GM19025 (cell line): ENCODE measurements at regions not wholly inside any gene's neighbourhood (a gene's known extent, or its start where the extent isn't known, plus 50 kb on each side); places are given as distances from the start of the nearest gene placed in this dataset.

Source experiments
- ATAC-seq: cut with Tn5 transposase; IDR thresholded peaks from one replicate; pipeline ENCODE4 v1.9.1; 2021; ENCODE audit warnings: mild to moderate bottlenecking, low read depth, moderate library complexity; ENCODE audit not compliant: unreplicated experiment

DNA sequence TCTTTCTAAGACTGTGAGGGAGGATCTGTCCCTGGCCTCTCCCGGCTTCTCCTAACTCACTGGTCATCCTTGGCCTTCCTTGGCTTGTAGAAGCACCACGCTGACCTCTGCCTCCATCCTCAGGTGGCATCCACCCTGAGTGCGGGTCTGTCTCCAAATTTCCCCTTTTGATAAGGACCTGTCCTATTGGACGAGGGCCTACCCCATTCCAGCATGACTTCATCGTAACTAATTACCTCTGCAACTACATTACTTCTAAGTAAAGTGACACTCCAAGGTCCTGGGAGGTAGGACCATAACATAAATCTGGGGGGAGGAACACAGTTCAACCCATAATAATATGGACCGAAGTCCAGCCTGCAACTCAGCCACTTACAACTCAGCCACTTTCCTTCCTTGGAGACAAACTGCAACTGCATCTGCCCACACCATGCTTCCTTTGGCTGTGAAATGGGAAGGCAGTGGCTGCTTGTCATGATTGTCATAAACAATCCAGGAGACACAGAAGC, 229.6 kb upstream of the DIO3 start:
- no peak for ATAC-seq

DNA sequence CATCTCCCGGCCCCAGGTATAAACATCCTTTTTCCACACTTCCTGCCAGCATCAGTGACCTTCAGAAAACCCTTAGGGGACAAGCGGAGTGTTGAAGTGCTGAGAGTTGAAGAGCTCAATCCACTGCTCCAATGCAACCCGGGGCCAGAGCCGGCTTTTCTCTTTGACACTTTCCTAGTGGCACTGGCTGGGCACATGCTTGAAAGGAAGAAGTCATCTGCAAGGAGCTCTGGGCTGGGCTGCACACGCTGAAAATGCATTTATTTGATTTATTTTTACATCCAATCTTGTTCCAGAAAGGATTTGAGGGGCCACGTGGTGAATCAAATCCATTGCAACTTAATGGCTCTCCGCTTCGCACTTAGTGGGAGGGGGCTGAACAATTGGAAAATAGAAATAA, 229.0 kb upstream of the DIO3 start:
- ATAC-seq, result no peak

DNA sequence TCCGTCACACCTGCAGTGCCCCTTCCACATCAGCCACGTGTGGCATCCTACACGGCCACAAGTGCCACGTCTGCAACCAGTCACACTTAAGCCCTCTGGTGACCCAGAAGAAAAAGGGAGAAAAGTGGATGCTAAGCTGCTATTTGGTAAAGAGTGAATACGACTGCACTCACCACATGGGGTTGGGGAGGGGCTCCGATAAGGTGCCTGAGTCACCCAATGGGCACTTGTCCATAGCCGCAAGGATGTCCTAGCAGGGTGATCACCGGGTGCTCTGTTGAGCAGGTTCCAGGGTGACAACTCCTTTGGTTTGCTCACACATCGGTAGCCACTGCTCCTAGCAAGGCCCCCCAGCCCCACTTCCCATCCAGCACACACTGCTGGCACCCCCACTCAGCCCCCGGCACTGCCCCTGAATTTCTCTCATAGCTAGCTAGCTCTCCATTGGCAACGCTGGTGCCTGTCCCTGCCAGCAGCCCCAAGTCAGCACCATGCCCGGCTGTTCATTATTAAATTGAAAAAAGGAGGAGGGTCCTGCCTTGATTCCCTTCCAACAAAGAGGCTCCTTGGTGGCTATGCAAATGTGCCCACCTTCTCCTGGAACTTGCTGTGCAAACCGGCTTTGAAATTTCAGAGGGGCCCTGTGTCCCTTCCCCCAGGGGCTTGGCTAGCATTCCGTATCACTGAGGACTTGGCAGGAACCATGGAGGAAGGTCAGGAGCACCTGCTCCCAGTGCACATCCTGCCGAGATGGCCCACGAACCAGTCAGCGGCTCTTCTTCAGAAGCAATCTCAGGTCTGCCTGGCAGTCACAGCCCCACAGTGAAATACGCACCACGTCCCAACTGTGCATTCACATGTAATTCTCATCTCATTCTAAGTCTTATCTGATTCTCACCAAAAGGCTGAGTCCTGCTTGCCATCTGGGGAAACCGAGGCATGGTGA, 227.7 kb upstream of the DIO3 start:
- ATAC-seq, result no peak

DNA sequence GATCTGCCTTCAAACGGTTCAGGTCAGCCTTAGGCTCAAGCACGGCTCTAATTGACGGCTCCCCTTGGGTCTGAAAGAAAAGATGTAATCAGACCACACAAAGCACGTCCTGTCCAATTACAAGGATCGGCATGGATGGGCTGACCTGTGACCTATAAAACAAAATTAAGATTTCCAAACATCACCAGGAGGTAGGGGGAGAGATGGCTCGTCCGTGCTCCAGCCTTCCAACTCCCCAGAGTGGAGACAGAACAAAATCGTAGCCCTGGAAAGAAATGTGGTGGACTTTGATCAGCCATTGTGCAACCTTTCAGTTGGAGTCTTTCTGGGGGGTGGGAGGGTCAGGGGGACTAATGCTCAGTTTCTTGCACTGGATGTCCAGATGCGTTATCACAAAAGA, 226.6 kb upstream of the DIO3 start:
- ATAC-seq, result no peak

DNA sequence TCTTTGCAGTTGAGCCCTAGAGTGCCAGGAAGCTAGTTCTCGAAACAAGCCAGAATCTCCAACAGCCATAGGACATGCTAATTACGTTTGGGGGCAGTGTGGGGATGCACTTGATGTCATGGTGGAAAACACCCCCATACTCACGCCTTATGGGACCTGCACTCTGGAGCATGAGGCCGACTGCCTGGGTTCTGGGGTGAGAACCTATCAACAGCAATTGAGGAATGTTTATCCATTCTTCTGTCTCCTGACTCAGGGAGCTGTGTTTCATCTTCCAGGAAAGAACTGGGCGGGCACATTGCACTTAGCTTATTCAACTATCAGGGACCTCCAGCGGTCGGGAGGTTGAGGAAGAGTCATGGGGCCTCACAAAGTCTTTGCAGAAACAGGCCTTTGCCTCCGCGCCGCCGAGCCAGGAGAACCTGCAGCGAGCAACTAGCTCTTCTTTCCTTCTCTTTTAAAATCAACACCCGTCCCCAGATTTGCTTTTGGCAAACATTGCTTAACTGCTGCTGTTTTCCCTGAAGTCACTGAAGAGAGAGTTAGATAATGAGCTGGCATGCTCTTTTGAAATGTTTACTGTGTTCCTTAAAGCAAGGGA, 226.1 kb upstream of the DIO3 start:
- no peak for ATAC-seq

DNA sequence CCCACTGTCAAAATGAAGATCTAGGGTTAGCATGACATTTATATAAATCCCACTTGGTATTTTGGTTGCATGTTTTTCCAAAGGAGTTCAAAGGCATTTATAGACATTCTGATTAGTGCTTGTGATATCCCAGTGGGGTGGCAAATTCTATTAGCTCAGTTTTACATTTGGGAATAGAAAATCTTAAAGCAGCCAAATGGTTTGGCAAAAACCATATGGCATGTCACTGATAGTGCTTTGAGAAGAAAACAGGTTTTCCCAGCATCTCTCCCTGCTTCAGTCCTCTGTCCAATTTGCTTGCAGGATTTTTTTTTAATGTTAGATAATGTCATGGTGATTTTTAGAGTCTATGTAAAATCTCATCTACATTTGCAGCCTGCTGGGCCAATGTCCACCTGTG, 225.1 kb upstream of the DIO3 start:
- no peak for ATAC-seq

DNA sequence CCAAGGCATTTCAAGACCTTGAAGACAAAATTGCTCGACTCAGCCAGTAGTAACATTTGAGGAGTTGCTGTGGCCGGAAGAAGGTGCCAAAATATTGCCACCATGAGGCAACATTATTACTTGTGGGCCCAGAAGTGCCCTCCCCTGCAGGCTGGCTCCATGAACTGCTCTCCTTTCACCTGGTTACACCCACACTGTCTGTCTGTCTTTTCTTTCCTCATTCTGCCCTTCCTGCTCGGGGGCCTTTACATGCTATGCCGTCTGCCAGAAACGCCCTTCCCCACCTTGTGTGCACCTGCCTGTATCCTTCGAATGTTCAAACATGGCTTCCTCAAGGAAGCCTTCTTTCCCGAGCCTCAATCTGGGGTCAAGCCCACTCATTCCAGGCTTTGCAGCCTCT, 224.2 kb upstream of the DIO3 start:
- ATAC-seq, result no peak

DNA sequence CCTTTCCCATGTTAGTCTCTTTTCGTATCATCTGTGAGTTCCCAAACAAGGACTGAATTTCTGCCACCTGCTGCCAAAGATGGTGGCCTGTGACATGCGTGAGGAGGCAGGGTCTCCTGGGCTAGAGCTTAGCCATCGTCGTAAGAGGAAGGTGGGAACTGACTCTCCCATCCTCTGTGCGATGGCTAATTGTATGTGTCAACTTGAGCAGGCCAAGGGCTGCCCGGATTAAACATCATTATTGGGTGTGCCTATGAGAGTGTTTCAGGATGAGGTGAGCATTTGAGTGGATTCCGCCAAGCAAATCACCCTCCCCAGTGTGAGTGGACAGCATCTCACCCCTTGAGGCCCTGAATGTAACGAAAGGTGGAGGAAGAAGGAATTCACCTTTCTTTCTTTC, 220.7 kb upstream of the DIO3 start:
- no peak for ATAC-seq

DNA sequence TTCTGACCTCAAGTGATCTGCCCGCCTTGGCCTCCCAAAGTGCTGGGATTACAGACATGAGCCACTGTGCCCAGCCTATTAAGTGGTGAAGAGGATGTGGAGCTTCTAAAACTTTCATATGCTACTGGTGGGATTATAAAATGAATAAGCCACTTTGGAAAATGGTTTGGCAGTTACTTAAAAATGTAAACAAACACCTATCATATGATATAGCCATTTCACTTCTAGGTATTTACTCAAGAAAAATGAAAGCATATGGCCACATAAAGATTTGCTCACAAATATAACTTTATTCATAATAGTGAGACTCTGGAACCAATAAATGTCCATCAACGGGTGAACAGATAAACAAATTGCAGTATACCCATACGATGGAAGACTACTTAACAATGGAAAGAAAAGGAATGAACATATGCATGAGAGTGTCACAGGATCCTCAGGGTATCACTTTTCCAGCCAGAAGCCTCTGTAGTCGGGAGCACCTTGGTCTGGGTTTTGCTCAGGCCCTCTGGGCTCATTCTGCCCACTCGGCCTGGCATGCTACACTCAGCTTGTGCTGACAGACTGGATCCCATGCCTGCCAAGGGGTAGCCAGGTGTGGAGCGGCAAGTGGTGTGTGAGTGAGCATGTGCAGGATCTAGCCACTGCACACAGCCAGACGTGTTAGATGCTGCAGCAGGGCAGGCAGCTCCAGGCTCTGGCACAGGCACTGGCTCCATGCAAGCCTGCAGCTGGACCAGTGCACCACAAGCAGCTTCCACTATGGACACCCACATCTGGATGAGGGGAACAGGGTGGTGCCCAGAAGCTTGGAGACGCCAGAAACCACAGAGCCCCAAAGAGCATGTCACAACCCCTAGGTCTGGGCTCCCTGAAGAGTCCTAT, 213.2 kb upstream of the DIO3 start:
- no peak for ATAC-seq

DNA sequence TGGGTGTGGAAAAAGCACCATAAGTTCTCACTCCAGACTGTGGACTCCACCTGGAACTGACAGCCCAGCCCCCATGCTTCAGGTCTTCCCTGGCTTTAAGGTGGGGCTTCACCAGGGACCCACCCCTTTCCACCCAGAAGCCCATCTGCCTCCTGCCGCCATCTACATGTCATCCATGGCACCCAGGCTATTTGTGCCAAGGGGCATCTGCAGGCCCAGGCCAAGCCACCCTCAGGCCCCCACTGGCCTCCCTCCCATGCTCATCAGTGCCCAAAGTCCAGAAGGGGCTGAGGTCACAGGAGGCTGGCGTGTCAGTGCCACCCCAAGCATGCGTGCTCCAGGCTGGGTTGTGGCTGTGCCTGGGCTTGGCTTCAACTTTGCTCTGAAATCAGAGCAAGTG, 212.2 kb upstream of the DIO3 start:
- ATAC-seq, result no peak

DNA sequence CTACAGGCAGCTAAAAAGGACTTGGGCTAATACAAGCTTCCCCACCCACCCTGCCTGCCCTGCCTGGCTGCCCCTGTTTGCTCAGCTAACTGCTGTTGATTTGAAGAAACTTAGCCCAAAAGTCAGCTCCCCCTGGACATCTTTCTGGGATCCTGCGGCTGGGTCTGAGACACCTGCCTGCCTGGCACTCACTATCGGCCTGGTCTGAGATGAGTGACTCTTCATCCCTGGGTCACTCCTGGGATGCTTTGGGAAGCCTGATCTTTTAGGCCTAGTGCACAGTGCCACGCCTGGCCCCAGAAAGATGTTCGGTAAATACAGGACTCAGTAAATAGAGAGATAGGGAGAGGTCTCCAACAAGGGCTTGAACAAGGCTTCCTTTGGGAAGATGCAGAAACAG, 211.3 kb upstream of the DIO3 start:
- no peak for ATAC-seq

DNA sequence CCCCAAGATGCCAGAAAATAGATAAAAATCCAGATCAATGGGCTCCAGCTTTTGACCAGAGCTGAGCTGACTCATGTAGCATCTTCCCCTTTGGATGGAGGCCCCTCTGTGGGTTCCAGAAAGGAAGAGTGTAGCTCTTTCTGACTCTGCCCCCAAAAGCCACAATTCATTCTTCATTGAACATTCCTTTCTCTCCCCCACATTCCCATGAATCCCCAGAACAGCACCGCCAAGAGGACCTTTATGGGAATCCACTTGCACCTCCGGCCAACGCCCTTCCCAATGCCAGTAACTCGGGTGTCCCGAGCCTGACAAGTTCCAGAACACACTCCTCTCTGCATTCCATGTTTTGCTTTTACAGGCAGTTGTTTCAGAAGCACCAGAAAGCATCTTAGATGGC, 210.6 kb upstream of the DIO3 start:
- no peak for ATAC-seq

DNA sequence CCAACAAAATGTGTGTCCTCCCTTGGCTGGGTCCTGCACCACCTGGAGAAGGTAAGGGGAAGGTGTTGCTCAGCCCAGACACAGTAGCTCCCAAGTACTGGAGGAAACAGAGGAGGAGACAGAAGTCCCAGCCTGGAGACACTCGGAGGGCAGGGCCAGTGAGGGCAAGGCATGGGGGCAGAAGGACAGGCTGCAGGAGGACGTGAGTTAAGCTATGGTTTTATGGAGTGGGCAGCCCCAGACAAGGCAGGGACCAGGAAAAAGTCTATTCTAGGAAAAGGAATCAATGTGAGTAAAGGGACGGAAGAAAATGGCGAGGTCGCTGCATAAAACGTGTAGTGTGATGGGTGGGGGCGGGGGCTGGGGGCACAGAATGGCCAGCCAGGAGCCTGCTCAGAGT, 210.1 kb upstream of the DIO3 start:
- no peak for ATAC-seq

DNA sequence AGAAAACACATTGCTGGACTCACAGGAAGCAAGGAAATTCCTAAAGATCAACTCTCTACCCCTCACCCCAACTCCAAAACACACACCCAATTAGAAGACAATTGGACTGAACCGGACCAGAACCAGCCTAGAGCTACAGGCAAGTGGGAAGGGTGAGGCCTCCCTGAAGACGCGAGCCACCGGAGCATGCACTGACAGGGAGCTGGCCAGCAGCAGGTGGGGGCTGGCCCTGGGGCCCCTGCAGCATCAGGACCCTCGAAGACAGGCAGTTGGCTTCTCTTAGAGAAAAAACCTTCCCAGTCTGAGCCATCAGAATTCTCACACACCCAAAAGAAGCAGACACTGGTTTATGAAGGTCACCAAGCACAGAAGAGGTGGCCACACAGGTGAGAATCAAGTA, 209.5 kb upstream of the DIO3 start:
- no peak for ATAC-seq

DNA sequence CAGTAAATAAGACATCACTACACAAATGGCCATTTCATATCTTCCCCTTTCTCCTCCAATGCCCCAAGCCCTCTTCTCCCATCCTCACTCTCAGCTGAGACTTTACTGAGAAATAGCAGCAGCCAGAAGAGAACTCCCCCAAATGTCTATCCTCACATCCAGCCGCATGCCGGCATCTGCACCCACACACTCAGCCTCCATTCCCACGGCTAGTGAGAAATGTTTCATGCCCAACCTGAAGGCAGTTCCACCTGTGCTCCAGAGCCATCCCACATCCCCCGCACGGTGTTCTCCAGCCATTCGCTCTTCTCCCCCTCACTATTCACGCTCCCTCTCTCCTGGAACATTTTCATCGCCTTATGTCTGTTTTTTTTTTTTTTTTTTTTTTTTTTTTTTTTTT, 208.7 kb upstream of the DIO3 start:
- ATAC-seq, result no peak

DNA sequence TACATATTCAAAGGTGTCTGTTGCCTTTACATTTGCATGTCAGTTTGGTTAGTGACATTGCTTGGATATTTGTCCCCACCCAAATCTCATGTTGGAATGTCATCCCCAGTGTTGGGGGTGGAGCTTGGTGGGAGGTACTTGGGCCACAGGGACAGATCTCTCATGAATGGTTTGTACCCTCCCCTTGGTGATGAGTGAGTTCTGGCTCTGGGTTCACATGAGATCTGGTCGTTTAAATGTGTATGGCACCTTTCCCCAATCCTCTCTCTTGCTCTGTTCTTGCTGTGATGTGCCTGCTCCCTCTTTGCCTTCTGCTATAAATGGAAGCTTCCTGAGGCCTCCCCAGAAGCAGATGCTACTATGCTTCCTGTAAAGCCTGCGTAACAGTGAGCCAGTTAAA, 207.9 kb upstream of the DIO3 start:
- no peak for ATAC-seq

DNA sequence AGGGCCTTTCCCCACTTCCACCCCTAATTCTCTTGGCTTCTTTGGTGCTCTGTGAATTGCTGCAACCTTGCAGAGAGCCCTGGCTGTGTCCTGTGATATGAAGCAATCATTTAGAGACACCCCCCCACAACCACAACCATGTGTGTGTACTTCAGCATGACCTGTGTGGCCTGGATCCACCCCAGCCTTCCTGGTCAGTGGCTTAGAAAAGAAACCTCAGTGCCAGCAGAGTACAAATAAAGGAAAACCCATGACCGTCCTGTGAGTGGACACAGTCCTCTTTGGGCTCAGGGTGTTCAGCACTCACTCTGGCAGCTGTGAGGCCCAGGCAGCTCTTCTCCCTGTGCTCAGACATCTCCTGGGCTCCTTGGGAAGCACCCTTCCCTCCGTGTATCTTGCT, 206.6 kb upstream of the DIO3 start:
- ATAC-seq, result no peak

DNA sequence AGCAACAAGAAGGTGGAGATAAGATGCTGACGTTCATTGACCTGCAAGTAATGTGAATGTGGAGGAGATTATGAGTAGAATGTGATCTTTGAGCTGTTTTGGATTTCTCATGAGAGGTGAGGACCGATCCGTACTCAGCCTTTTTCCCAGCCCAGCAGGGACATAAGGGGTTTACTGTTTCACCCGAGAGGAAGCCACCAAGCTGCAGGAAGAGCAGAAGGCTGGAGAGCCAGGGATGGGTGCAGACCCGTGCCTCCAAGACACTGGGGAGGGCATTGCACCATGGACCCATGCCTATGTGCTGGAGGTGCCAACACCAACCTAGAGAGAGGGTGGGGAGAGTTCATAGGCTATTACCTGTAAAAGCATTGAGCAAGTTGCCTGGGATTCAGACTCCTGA, 206.0 kb upstream of the DIO3 start:
- no peak for ATAC-seq

DNA sequence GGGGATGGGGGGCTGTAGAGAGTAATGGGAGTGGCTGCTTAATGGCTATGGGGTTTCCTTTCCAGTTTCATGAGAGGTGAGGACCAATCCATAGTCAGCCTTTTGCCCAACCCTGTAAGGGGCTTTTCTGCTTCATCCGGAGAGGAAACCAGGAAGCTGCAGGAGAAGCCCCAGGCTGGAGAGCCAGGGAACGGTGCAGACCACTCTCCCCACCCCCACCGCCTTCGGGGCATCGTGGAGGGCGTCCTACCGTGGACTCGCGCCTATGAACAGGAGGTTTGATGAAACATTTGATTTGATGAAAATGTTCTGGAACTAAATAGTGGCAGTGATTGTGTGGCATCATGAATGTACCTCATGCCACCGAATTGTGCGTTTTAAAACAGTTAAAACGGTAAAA, 204.3 kb upstream of the DIO3 start:
- ATAC-seq, result no peak

DNA sequence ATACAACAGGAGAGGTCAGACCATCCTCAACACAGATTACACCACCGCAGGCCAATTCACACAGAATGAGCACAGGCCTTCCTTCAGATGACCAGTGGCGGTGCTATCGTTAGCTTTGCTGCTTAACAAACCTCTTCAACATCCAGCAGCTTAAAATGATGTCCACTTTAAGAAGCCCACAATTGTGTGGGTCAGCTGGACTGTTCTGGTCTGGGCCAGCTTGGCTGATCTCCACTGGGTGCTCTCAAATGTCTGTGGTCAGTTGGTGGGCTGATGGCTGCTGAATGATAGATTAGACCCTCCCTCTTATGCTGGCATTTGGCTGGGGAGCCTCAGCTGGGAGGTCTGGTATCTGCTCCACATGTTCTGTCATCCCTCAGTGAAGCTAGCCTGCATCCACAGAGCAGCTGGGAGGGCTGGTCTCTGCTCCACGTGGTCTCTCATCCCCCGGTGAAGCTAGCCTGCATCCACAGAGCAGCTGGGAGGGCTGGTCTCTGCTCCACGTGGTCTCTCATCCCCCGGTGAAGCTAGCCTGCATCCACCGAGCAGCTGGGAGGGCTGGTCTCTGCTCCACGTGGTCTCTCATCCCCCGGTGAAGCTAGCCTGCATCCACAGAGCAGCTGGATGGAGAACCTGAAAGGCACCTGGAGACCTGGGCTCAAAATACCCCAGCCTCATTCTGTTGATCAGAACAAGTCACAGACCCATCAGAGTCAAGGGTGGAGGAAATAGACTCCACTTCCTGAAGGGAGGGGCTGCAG, 203.6 kb upstream of the DIO3 start:
- ATAC-seq, result no peak
